Neural progenitor cell (in vitro differentiated cells): ENCODE measurements at regions not wholly inside any gene's neighbourhood (a gene's known extent, or its start where the extent isn't known, plus 50 kb on each side); places are given as distances from the start of the nearest gene placed in this dataset.
A peak's percentile ranks its signal among the peaks of the same experiment; 100 is the strongest.

ENCODE experiments used
- DNase-seq: peaks from one replicate; pipeline ENCODE4 v3.0.0-alpha.2; 2016; ENCODE audit warnings: low spot score
- H2AFZ ChIP-seq: fragments of 200-600 bp; sonication (generic); replicated peaks from 2 replicates; pipeline ENCODE4 v1.6.1; 2016; ENCODE audit warnings: antibody characterized with exemption
- H3F3A ChIP-seq: fragments of 200-600 bp; sonication (generic); 2 replicates; pipeline ENCODE4 v1.6.1; 2016; ENCODE audit warnings: antibody characterized with exemption, low read depth
- H3K27ac ChIP-seq: fragments of 200-600 bp; sonication (generic); 2 replicates; pipeline ENCODE4 v1.5.1; 2016; ENCODE audit warnings: mild to moderate bottlenecking
- H3K27me3 ChIP-seq: fragments of 200-600 bp; sonication (generic); 2 replicates; pipeline ENCODE4 v1.6.1; 2016; ENCODE audit warnings: mild to moderate bottlenecking, moderate library complexity
- H3K36me3 ChIP-seq: fragments of 200-600 bp; sonication (generic); 2 replicates; pipeline ENCODE4 v1.5.1; 2016
- H3K4me1 ChIP-seq: fragments of 200-600 bp; sonication (generic); 2 replicates; pipeline ENCODE4 v1.6.1; 2016; ENCODE audit warnings: mixed run types
- H3K4me2 ChIP-seq: fragments of 200-600 bp; sonication (generic); 2 replicates; pipeline ENCODE4 v1.6.1; 2016
- H3K4me3 ChIP-seq: fragments of 200-600 bp; sonication (generic); 2 replicates; pipeline ENCODE4 v1.5.1; 2016
- H3K79me2 ChIP-seq: fragments of 200-600 bp; sonication (generic); 2 replicates; pipeline ENCODE4 v1.6.1; 2016; ENCODE audit warnings: low read depth
- H3K9ac ChIP-seq: fragments of 200-600 bp; sonication (generic); 2 replicates; pipeline ENCODE4 v1.6.1; 2016
- H3K9me3 ChIP-seq: fragments of 200-600 bp; sonication (generic); 2 replicates; pipeline ENCODE4 v1.5.1; 2016; ENCODE audit warnings: low read depth
- H4K20me1 ChIP-seq: fragments of 200-600 bp; sonication (generic); 2 replicates; pipeline ENCODE4 v1.6.1; 2016; ENCODE audit warnings: low read depth
- H3K27ac Mint-ChIP-seq: 3 replicates; pipeline ENCODE4 v1.8.0; 2021; ENCODE audit warnings: mixed read lengths
- H3K27me3 Mint-ChIP-seq: 2 replicates; pipeline ENCODE4 v1.8.0; 2022; ENCODE audit warnings: low read depth, mild to moderate bottlenecking, inconsistent platforms, moderate library complexity, mixed read lengths; ENCODE audit not compliant: insufficient read depth
- H3K36me3 Mint-ChIP-seq: 3 replicates; pipeline ENCODE4 v1.8.0; 2021; ENCODE audit warnings: mixed read lengths
- H3K4me1 Mint-ChIP-seq: 3 replicates; pipeline ENCODE4 v1.8.0; 2021; ENCODE audit warnings: mixed read lengths
- H3K4me3 Mint-ChIP-seq: 3 replicates; pipeline ENCODE4 v1.8.0; 2021; ENCODE audit warnings: mild to moderate bottlenecking, moderate library complexity, mixed read lengths
- H3K9me3 Mint-ChIP-seq: 3 replicates; pipeline ENCODE4 v1.8.0; 2020; ENCODE audit warnings: mixed read lengths
- CTCF ChIP-seq: fragments of 200-600 bp; sonication (generic); IDR thresholded peaks from 2 replicates; pipeline ENCODE4 v1.5.1; 2017; ENCODE audit warnings: antibody characterized with exemption, mild to moderate bottlenecking
- EZH2 ChIP-seq: fragments of 200-600 bp; sonication (generic); IDR thresholded peaks from 2 replicates; pipeline ENCODE4 v1.6.1; 2017; ENCODE audit warnings: antibody characterized with exemption, mild to moderate bottlenecking, moderate library complexity
- EZH2phosphoT487 ChIP-seq: fragments of 200-600 bp; sonication (generic); IDR thresholded peaks from 2 replicates; pipeline ENCODE4 v1.6.1; 2017; ENCODE audit warnings: antibody characterized with exemption

GRCh38 chr9:11973011-11973410, 720.2 kb upstream of the TYRP1 start:
- H3K27ac ChIP-seq: no peak overlapping the region
- no peaks in the 10 kb centered on the region for H3F3A ChIP-seq
- DNase-seq: no peak
- no peak overlapping the region for H3K9ac ChIP-seq
- TF ChIP-seq EZH2 (no peak), EZH2phosphoT487 (no peak), CTCF (no peak)
- H3K36me3 Mint-ChIP-seq: no peaks in the 10 kb centered on the region
- no peak overlapping the region for H3K4me2 ChIP-seq
- H2AFZ ChIP-seq: no peak overlapping the region
- H3K27me3 ChIP-seq: no peaks in the 10 kb centered on the region
- no peaks in the 10 kb centered on the region for H3K9me3 ChIP-seq
- no peaks in the 10 kb centered on the region for H3K27me3 Mint-ChIP-seq
- no peaks in the 10 kb centered on the region for H3K4me1 ChIP-seq
- no peaks in the 10 kb centered on the region for H3K36me3 ChIP-seq
- no peak overlapping the region for H3K4me3 ChIP-seq
- no peaks in the 10 kb centered on the region for H4K20me1 ChIP-seq
- H3K4me3 Mint-ChIP-seq: no peak overlapping the region
- H3K4me1 Mint-ChIP-seq: no peaks in the 10 kb centered on the region
- no peak overlapping the region for H3K27ac Mint-ChIP-seq
- no peaks in the 10 kb centered on the region for H3K79me2 ChIP-seq
- no peaks in the 10 kb centered on the region for H3K9me3 Mint-ChIP-seq

- Histone ChIP-seq H3K9me3 (no peaks in the 10 kb centered on the region), H3K79me2 (no peaks in the 10 kb centered on the region), H3K4me3 (no peak overlapping the region), H3K36me3 (no peaks in the 10 kb centered on the region), H3K4me1 (no peaks in the 10 kb centered on the region), H3K4me2 (no peak overlapping the region), H4K20me1 (no peaks in the 10 kb centered on the region), H3K27ac (no peak overlapping the region), H3K27me3 (no peaks in the 10 kb centered on the region), H2AFZ (no peak overlapping the region), H3K9ac (no peak overlapping the region), H3F3A (no peaks in the 10 kb centered on the region)
- TF ChIP-seq EZH2phosphoT487: no peak
- Mint-ChIP-seq H3K27ac (no peak overlapping the region), H3K4me1 (no peaks in the 10 kb centered on the region), H3K27me3 (no peaks in the 10 kb centered on the region), H3K4me3 (no peak overlapping the region), H3K36me3 (no peaks in the 10 kb centered on the region), H3K9me3 (no peaks in the 10 kb centered on the region)
- DNase-seq: no peak
Observed at GRCh38 chr9:11973511-11973910, 719.7 kb upstream of the TYRP1 start.

DNA sequence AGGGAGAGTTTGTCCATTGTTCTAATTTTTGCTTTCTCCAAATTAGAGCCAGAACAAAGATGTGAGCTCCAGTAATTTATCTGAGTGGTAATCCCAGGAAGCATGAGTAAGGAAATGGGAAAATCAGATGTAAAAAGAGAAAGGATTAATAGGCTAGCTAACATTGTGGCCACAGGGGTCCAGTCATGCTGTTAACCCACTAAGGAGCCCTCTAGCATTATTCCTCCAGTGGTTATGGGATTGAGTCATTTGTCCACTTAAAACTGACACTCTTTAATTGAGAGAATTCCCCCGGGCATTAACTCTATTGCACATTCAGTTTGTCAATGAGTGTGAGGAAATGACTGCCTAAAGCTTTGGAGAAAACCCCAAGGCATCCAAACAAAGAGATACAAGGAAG, 700.3 kb upstream of the TYRP1 start:
- Histone ChIP-seq H3K36me3 (no peaks in the 10 kb centered on the region), H4K20me1 (no peaks in the 10 kb centered on the region), H3K9ac (no peak overlapping the region), H3K4me2 (peak overlapping the region; percentile 71), H3K4me1 (peaks cover 25% of the 10 kb centered on the region), H3K9me3 (no peaks in the 10 kb centered on the region), H3K79me2 (no peaks in the 10 kb centered on the region), H3K4me3 (no peak overlapping the region), H3K27me3 (no peaks in the 10 kb centered on the region), H2AFZ (no peak overlapping the region), H3F3A (no peaks in the 10 kb centered on the region), H3K27ac (peak overlapping the region; percentile 63)
- Mint-ChIP-seq H3K4me1 (peaks cover 13% of the 10 kb centered on the region), H3K27me3 (no peaks in the 10 kb centered on the region), H3K9me3 (peaks cover 3% of the 10 kb centered on the region), H3K4me3 (no peak overlapping the region), H3K36me3 (no peaks in the 10 kb centered on the region), H3K27ac (no peak overlapping the region)
- TF ChIP-seq EZH2: no peak
- peak; percentile 70 for TF ChIP-seq EZH2phosphoT487
- peak; percentile 60 for DNase-seq

- no peak overlapping the region for H3K27ac ChIP-seq
Observed at GRCh38 chr9:12014488-12014887, 678.7 kb upstream of the TYRP1 start.

More at GRCh38 chr9:12014488-12014887, 678.7 kb upstream of the TYRP1 start:
- Mint-ChIP-seq H3K27ac (no peak overlapping the region), H3K4me3 (no peak overlapping the region), H3K9me3 (peaks cover 23% of the 10 kb centered on the region), H3K36me3 (no peaks in the 10 kb centered on the region), H3K4me1 (no peaks in the 10 kb centered on the region), H3K27me3 (peaks cover 2% of the 10 kb centered on the region)
- Histone ChIP-seq H2AFZ (no peak overlapping the region), H3K27me3 (no peaks in the 10 kb centered on the region), H4K20me1 (no peaks in the 10 kb centered on the region), H3K4me3 (no peak overlapping the region), H3K36me3 (peaks cover 4% of the 10 kb centered on the region), H3K4me1 (no peaks in the 10 kb centered on the region), H3K79me2 (no peaks in the 10 kb centered on the region), H3K9me3 (peaks cover 15% of the 10 kb centered on the region), H3F3A (no peaks in the 10 kb centered on the region), H3K4me2 (no peak overlapping the region), H3K9ac (no peak overlapping the region)
- no peak for DNase-seq
- no peak for TF ChIP-seq EZH2
- no peak for TF ChIP-seq CTCF
- TF ChIP-seq EZH2phosphoT487: no peak
